ENCODE measurements at regions not wholly inside any gene's neighbourhood (a gene's known extent, or its start where the extent isn't known, plus 50 kb on each side); places are given as distances from the start of the nearest gene placed in this dataset.

DNA sequence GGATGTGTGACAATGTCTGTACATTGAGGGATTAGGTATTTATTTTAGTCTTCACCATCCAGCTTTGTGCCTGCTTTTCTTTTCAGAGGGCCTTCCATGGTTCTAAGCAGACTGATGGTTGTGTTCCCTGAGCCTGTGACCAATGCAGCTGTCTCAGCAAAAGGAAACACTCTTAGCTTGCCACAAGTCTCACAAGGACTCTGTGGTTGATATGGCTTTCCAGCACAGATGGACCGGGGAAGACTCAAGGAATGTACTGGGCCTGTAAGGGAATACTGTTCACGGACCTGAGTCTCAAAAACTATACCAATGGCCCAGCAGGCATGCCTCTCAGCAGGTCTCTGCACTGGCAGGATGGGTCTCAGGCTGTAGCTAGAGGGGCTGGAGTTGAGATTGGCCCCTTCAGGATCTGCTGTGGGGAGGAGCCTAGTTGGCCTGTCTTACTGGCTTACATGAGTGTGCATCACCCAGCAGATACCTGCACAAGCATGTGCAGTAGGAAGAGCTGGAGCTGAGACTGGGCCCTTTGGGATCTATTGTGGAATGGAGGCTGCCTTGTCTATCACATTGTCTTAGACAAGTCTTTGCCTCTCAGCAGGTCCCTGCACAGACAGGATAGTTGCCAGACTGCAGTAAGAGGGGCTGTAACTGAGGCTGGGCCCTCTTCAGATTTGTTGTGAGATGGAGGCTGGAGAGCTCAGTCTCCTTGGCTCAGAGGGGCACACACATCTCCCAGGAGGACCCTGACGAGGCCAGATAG is 52.0 kb upstream of the PDC start:
- intact Hi-C loops (cut with DNase I) = no loop called here
- DNase-seq (ENCODE audit: low spot score) = no peak
- ATAC-seq = no peak

DNA sequence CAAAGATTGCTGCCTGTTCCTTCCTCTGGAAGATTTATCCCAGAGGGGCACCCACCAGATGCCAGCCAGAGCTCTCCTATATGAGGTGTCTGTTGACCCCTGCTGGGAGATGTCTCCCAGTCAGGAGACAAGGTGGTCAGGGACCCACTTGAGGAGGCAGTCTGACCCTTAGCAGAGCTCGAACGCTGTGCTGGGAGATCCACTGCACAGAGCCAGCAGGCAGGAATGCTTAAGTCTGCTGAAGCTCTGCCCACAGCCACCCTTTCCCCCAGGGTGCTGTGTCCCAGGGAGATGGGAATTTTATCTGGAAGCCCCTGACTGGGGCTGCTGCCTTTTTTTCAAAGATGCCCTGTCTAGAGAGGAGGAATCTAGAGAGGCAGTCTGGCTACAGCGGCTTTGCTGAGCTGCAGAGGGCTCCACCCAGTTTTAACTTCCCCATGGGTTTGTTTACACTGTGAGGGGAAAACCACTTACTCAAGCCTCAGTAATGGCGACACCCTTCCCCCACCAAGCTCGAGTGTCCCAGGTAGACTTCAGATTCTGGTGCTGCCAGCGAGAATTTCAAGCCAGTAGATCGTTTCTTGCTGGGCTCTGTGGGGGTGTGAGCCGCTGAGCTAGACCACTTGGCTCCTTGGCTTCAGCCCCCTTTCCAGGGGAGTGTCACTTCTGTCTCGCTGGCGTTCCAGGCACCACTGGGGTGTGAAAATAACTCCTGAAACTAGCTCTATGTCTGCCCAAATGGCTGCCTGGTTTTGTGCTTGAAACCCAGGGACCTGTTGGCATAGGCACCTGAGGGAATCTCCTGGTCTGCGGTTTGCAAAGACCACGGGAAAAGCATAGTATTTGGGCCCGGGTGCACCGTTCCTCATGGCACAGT is 51.1 kb upstream of the PDC start:
- intact Hi-C loops (cut with DNase I) = no loop called here
- ATAC-seq (no peak), DNase-seq (ENCODE audit: low spot score) (no peak)

Data from sciatic nerve (tissue), 2 donors.